Gastroesophageal sphincter (tissue), 3 donors: ENCODE measurements at regions not wholly inside any gene's neighbourhood (a gene's known extent, or its start where the extent isn't known, plus 50 kb on each side); places are given as distances from the start of the nearest gene placed in this dataset.

ENCODE experiments used
- POLR2A ChIP-seq, 2 donors: fragments of 450-650 bp; IDR thresholded peaks; one replicate each; pipeline ENCODE4 v1.6.1; 2017; ENCODE audit warnings: antibody characterized with exemption in 2 of 2, mild to moderate bottlenecking in 2 of 2, moderate library complexity in 1 of 2
- TF ChIP-seq, protein P1 (sequence below), 4 experiments: fragments of 200-600 bp in 2 of 4; fragments of 450-650 bp in 2 of 4; sonication (generic) in 1 of 4; IDR thresholded peaks; one replicate each; pipeline ENCODE4 v1.5.1; 2017 to 2019; ENCODE audit warnings: antibody characterized with exemption in 4 of 4, mild to moderate bottlenecking in 2 of 4, moderate library complexity in 2 of 4

DNA sequence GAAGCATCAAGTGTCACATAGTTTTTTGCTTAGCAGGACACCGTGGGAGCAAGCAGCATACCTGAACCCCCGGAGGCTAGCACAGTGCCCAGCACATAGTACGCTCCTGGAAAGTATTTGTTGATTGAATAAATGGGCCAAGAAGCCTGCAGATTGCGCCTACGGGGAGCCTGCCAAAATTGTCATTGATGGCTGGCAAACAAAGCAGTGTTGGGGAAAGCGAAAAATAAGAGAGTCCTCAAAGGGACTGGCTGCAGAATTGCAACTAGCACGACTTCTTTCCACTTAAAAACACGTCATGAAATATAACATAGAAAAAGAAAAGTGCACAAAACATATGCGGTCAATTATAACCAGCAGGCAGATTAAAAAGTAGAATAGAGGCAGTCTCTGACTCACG lies 125.2 kb upstream of the GALNT2 start:
- no peak for TF ChIP-seq POLR2A (IDR thresholded peaks at IDR 0.05)
- TF ChIP-seq, protein P1, sequence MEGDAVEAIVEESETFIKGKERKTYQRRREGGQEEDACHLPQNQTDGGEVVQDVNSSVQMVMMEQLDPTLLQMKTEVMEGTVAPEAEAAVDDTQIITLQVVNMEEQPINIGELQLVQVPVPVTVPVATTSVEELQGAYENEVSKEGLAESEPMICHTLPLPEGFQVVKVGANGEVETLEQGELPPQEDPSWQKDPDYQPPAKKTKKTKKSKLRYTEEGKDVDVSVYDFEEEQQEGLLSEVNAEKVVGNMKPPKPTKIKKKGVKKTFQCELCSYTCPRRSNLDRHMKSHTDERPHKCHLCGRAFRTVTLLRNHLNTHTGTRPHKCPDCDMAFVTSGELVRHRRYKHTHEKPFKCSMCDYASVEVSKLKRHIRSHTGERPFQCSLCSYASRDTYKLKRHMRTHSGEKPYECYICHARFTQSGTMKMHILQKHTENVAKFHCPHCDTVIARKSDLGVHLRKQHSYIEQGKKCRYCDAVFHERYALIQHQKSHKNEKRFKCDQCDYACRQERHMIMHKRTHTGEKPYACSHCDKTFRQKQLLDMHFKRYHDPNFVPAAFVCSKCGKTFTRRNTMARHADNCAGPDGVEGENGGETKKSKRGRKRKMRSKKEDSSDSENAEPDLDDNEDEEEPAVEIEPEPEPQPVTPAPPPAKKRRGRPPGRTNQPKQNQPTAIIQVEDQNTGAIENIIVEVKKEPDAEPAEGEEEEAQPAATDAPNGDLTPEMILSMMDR (IDR thresholded peaks at IDR 0.05): no peak
